Stimulated activated naive CD4-positive, alpha-beta T cell treated with Interleukin-2 at 50 U/mL for 16 hours (primary cell): ENCODE measurements at regions not wholly inside any gene's neighbourhood (a gene's known extent, or its start where the extent isn't known, plus 50 kb on each side); places are given as distances from the start of the nearest gene placed in this dataset.
"Not testable (repeated sequence)": the region's sequence is repeated elsewhere in the genome, so short reads cannot be mapped to it uniquely, and the experiment has no call there.

ENCODE experiments used
- DNase-seq: peaks from one replicate; lab custom pipeline; 2025; lab: John Stamatoyannopoulos, UW

GRCh38 chr10:124324451-124324850 lies 94.3 kb downstream of the OAT start:
- no peak for DNase-seq

- no peak for DNase-seq
Observed at GRCh38 chr10:124323806-124324205, 94.9 kb downstream of the OAT start.

- no peak for DNase-seq
Observed at GRCh38 chr10:124323111-124323725, 95.5 kb downstream of the OAT start.

GRCh38 chr10:124322191-124322980 lies 96.3 kb downstream of the OAT start:
- DNase-seq: no peak

- DNase-seq: no peak
Observed at GRCh38 chr10:124321433-124322089, 97.2 kb downstream of the OAT start.

GRCh38 chr10:124320778-124321432 lies 97.8 kb downstream of the OAT start:
- no peak for DNase-seq

GRCh38 chr10:124319926-124320391 lies 98.8 kb downstream of the OAT start:
- no peak for DNase-seq

GRCh38 chr10:124319520-124319919 lies 99.2 kb downstream of the OAT start:
- DNase-seq: not testable (repeated sequence)

- DNase-seq: no peak
Observed at GRCh38 chr10:124318811-124319210, 99.9 kb downstream of the OAT start.

- DNase-seq: no peak
Observed at GRCh38 chr10:124318076-124318475, 100.6 kb downstream of the OAT start.

- no peak for DNase-seq
Observed at GRCh38 chr10:124316326-124316725, 102.4 kb downstream of the OAT start.

GRCh38 chr10:124315591-124316270 lies 103.0 kb downstream of the OAT start:
- DNase-seq: no peak

- DNase-seq: no peak
Observed at GRCh38 chr10:124313374-124313773, 105.3 kb downstream of the OAT start.

- DNase-seq: no peak
Observed at GRCh38 chr10:124308811-124309210, 109.9 kb downstream of the OAT start.

GRCh38 chr10:124308056-124308645 lies 110.6 kb downstream of the OAT start:
- no peak for DNase-seq

GRCh38 chr10:124307591-124307990 lies 111.1 kb downstream of the OAT start:
- no peak for DNase-seq

- DNase-seq: no peak
Observed at GRCh38 chr10:124306922-124307371, 111.8 kb downstream of the OAT start.

- no peak for DNase-seq
Observed at GRCh38 chr10:124306520-124306919, 112.2 kb downstream of the OAT start.

- no peak for DNase-seq
Observed at GRCh38 chr10:124305984-124306383, 112.7 kb downstream of the OAT start.

GRCh38 chr10:124305131-124305530 lies 113.6 kb downstream of the OAT start:
- no peak for DNase-seq

- DNase-seq: no peak
Observed at GRCh38 chr10:124303662-124304418, 114.9 kb downstream of the OAT start.
